ENCODE measurements at regions not wholly inside any gene's neighbourhood (a gene's known extent, or its start where the extent isn't known, plus 50 kb on each side); places are given as distances from the start of the nearest gene placed in this dataset.
A peak's percentile ranks its signal among the peaks of the same experiment; 100 is the strongest.
"Not testable (repeated sequence)": the region's sequence is repeated elsewhere in the genome, so short reads cannot be mapped to it uniquely, and the experiment has no call there.

GRCh38 chr4:111128327-111128726 lies 505.4 kb upstream of the PITX2 start:
- DNase-seq (no peak), ATAC-seq (no peak)
- H3K4me1 ChIP-seq (ENCODE audit: low read depth), result no peaks in the 10 kb centered on the region
- H3K36me3 ChIP-seq (ENCODE audit: low read depth), result no peaks in the 10 kb centered on the region
- intact Hi-C loops (cut with DNase I, micrococcal nuclease), result no loop called here
- TF ChIP-seq CTCF (IDR thresholded peaks at IDR 0.05), result no peak
- H3K9me3 ChIP-seq, result no peaks in the 10 kb centered on the region
- H3K4me3 ChIP-seq, result no peak overlapping the region

- no peaks in the 10 kb centered on the region for H3K36me3 ChIP-seq (ENCODE audit: low read depth)
- no peaks in the 10 kb centered on the region for H3K4me1 ChIP-seq (ENCODE audit: low read depth)
- no peak for DNase-seq
- no peak overlapping the region for H3K4me3 ChIP-seq
- intact Hi-C loops (cut with DNase I, micrococcal nuclease), result no loop called here
- no peak for ATAC-seq
- no peaks in the 10 kb centered on the region for H3K9me3 ChIP-seq
- TF ChIP-seq CTCF (IDR thresholded peaks at IDR 0.05), result no peak
Observed at GRCh38 chr4:111136438-111136837, 513.6 kb upstream of the PITX2 start.

GRCh38 chr4:111136967-111137366 lies 514.1 kb upstream of the PITX2 start:
- intact Hi-C loops (cut with DNase I, micrococcal nuclease), result no loop called here
- DNase-seq, result no peak
- Histone ChIP-seq H3K4me3 (no peak overlapping the region), H3K36me3 (ENCODE audit: low read depth) (no peaks in the 10 kb centered on the region), H3K4me1 (ENCODE audit: low read depth) (no peaks in the 10 kb centered on the region), H3K9me3 (no peaks in the 10 kb centered on the region)
- TF ChIP-seq CTCF (IDR thresholded peaks at IDR 0.05), result no peak
- no peak for ATAC-seq

GRCh38 chr4:111143510-111143909 lies 520.6 kb upstream of the PITX2 start:
- no peak for ATAC-seq

GRCh38 chr4:111154934-111155333 lies 532.1 kb upstream of the PITX2 start:
- no peaks in the 10 kb centered on the region for H3K4me1 ChIP-seq (ENCODE audit: low read depth)
- no peak for ATAC-seq
- intact Hi-C loops (cut with DNase I, micrococcal nuclease), result no loop called here

More at GRCh38 chr4:111143510-111143909, 520.6 kb upstream of the PITX2 start:
- H3K36me3 ChIP-seq (ENCODE audit: low read depth), result no peaks in the 10 kb centered on the region
- intact Hi-C loops (cut with DNase I, micrococcal nuclease), result no loop called here
- no peak for DNase-seq
- H3K4me3 ChIP-seq, result no peak overlapping the region
- no peak for TF ChIP-seq CTCF (IDR thresholded peaks at IDR 0.05)
- H3K9me3 ChIP-seq, result no peaks in the 10 kb centered on the region
- H3K4me1 ChIP-seq (ENCODE audit: low read depth), result no peaks in the 10 kb centered on the region

GRCh38 chr4:111164556-111164955 lies 541.7 kb upstream of the PITX2 start:
- intact Hi-C loops (cut with DNase I, micrococcal nuclease); H3K4me3 ChIP-seq; ATAC-seq; H3K36me3 ChIP-seq (ENCODE audit: low read depth); H3K9me3 ChIP-seq; H3K4me1 ChIP-seq (ENCODE audit: low read depth): not testable (repeated sequence)
- peak in 1 of 3 donors; percentile 44 for DNase-seq

More at GRCh38 chr4:111154934-111155333, 532.1 kb upstream of the PITX2 start:
- Histone ChIP-seq H3K36me3 (ENCODE audit: low read depth) (no peaks in the 10 kb centered on the region), H3K4me3 (no peak overlapping the region), H3K9me3 (peaks cover 5% of the 10 kb centered on the region)
- no peak for DNase-seq
- no peak for TF ChIP-seq CTCF (IDR thresholded peaks at IDR 0.05)

All from mucosa of descending colon (tissue), 3 donors.